HEK293 (cell line): ENCODE measurements at regions not wholly inside any gene's neighbourhood (a gene's known extent, or its start where the extent isn't known, plus 50 kb on each side); places are given as distances from the start of the nearest gene placed in this dataset.

Source experiments
- ATF2 ChIP-seq: fragments of 450-650 bp; formaldehyde crosslinking; IDR thresholded peaks from 2 replicates; pipeline ENCODE4 v1.5.1; 2016; ENCODE audit warnings: missing biosample characterization, missing genetic modification characterization, low read depth
- GLI4 ChIP-seq: fragments of 450-650 bp; formaldehyde crosslinking; IDR thresholded peaks from 2 replicates; pipeline ENCODE4 v1.5.1; 2016; ENCODE audit warnings: missing biosample characterization, missing genetic modification characterization
- HOXA7 ChIP-seq: sonication (generic); formaldehyde crosslinking; IDR thresholded peaks from 2 replicates; pipeline ENCODE4 v1.8.1; 2022; ENCODE audit warnings: missing genetic modification reagents, borderline replicate concordance
- HOXC10 ChIP-seq: sonication (generic); formaldehyde crosslinking; IDR thresholded peaks from 2 replicates; pipeline ENCODE4 v1.8.1; 2023; ENCODE audit warnings: mild to moderate bottlenecking, missing genetic modification reagents
- IKZF3 ChIP-seq: fragments of 450-650 bp; IDR thresholded peaks from 2 replicates; pipeline ENCODE4 v1.5.0; 2018; ENCODE audit warnings: missing biosample characterization, mild to moderate bottlenecking, missing genetic modification characterization, moderate library complexity
- PRDM4 ChIP-seq: fragments of 450-650 bp; formaldehyde crosslinking; IDR thresholded peaks from 2 replicates; pipeline ENCODE4 v1.5.1; 2017; ENCODE audit warnings: missing biosample characterization, missing genetic modification characterization
- TSHZ1 ChIP-seq: fragments of 450-650 bp; formaldehyde crosslinking; IDR thresholded peaks from 2 replicates; pipeline ENCODE4 v1.5.1; 2016; ENCODE audit warnings: missing biosample characterization, missing genetic modification characterization, borderline replicate concordance
- WT1 ChIP-seq: fragments of 450-650 bp; formaldehyde crosslinking; IDR thresholded peaks from 2 replicates; pipeline ENCODE4 v1.5.1; 2016; ENCODE audit warnings: missing biosample characterization, missing genetic modification characterization
- ZBTB11 ChIP-seq: fragments of 450-650 bp; formaldehyde crosslinking; conservative IDR thresholded peaks from 2 replicates; pipeline ENCODE4 v1.5.1; 2016; ENCODE audit warnings: low read depth, missing biosample characterization, missing genetic modification characterization
- ZNF146 ChIP-seq: fragments of 450-650 bp; formaldehyde crosslinking; IDR thresholded peaks from 2 replicates; pipeline ENCODE4 v1.5.1; 2016; ENCODE audit warnings: missing biosample characterization, missing genetic modification characterization
- ZNF169 ChIP-seq: fragments of 450-650 bp; formaldehyde crosslinking; IDR thresholded peaks from 2 replicates; pipeline ENCODE4 v1.5.1; 2016; ENCODE audit warnings: missing biosample characterization, missing genetic modification characterization
- ZNF239 ChIP-seq: fragments of 450-650 bp; formaldehyde crosslinking; IDR thresholded peaks from 2 replicates; pipeline ENCODE4 v1.5.1; 2016; ENCODE audit warnings: missing biosample characterization, missing genetic modification characterization
- ZNF248 ChIP-seq: fragments of 450-650 bp; formaldehyde crosslinking; IDR thresholded peaks from 2 replicates; pipeline ENCODE4 v1.5.1; 2017; ENCODE audit warnings: missing biosample characterization, missing genetic modification characterization
- ZNF341 ChIP-seq: fragments of 450-650 bp; formaldehyde crosslinking; IDR thresholded peaks from 2 replicates; pipeline ENCODE4; 2016; ENCODE audit warnings: low read depth, missing biosample characterization, missing genetic modification characterization
- ZNF362 ChIP-seq: fragments of 450-650 bp; formaldehyde crosslinking; IDR thresholded peaks from 2 replicates; pipeline ENCODE4 v1.5.1; 2016; ENCODE audit warnings: missing biosample characterization, missing genetic modification characterization
- ZNF518A ChIP-seq: fragments of 450-650 bp; formaldehyde crosslinking; conservative IDR thresholded peaks from 2 replicates; pipeline ENCODE4 v1.5.1; 2016; ENCODE audit warnings: low read depth, missing biosample characterization, missing genetic modification characterization
- ZNF600 ChIP-seq: fragments of 450-650 bp; formaldehyde crosslinking; IDR thresholded peaks from 2 replicates; pipeline ENCODE4 v1.5.1; 2016; ENCODE audit warnings: missing biosample characterization, missing genetic modification characterization
- ZNF660 ChIP-seq: fragments of 450-650 bp; IDR thresholded peaks from 2 replicates; pipeline ENCODE4 v1.5.1; 2018; ENCODE audit warnings: missing biosample characterization, mild to moderate bottlenecking, missing genetic modification characterization
- ZNF777 ChIP-seq: fragments of 450-650 bp; formaldehyde crosslinking; IDR thresholded peaks from 2 replicates; pipeline ENCODE4 v1.5.1; 2017; ENCODE audit warnings: missing biosample characterization, missing genetic modification characterization, borderline replicate concordance
- ZNF830 ChIP-seq: fragments of 450-650 bp; IDR thresholded peaks from 2 replicates; pipeline ENCODE4 v1.5.0; 2018; ENCODE audit warnings: missing biosample characterization, missing genetic modification characterization, low read depth, mild to moderate bottlenecking, moderate library complexity
- ZSCAN16 ChIP-seq: fragments of 450-650 bp; formaldehyde crosslinking; IDR thresholded peaks from 2 replicates; pipeline ENCODE4 v1.5.1; 2016; ENCODE audit warnings: missing biosample characterization, missing genetic modification characterization

GRCh38 chr5:93675460-93676450 is 65.6 kb downstream of the POU5F2 start (continued):
- TF ChIP-seq ATF2 (tag by site-specific recombination) (peak; percentile 62), ZNF660 (tag by site-specific recombination) (no peak), ZNF362 (0 out of 2 replicates have a peak, but pooled peaks have one; percentile 51), ZNF518A (tag by site-specific recombination) (no peak), HOXA7 (CRISPR knock-in tag) (no peak), WT1 (tag by site-specific recombination) (peak; percentile 19; the same call in 1 of the 2 replicates), ZNF341 (tag by site-specific recombination) (no peak), ZNF830 (no peak), HOXC10 (no peak), ZNF169 (no peak), ZBTB11 (no peak), ZNF248 (tag by site-specific recombination) (no peak), ZNF777 (tag by site-specific recombination) (no peak), ZNF146 (tag by site-specific recombination) (no peak), ZNF600 (no peak), TSHZ1 (tag by site-specific recombination) (peak; percentile 48; the same call in 1 of the 2 replicates), ZSCAN16 (tag by site-specific recombination) (no peak), GLI4 (no peak), PRDM4 (tag by site-specific recombination) (no peak), ZNF239 (tag by site-specific recombination) (no peak), IKZF3 (peak; percentile 65; the same call in 1 of the 2 replicates)
